ENCODE measurements at regions not wholly inside any gene's neighbourhood (a gene's known extent, or its start where the extent isn't known, plus 50 kb on each side); places are given as distances from the start of the nearest gene placed in this dataset.

- Histone ChIP-seq H3K36me3 (ENCODE audit: insufficient read depth, low read depth, low read length) (no peaks in the 10 kb centered on the region), H3K4me1 (ENCODE audit: insufficient read depth, low read length) (peaks cover 32% of the 10 kb centered on the region), H3K27me3 (ENCODE audit: insufficient read depth, low read length) (peaks cover 4% of the 10 kb centered on the region; the same call in 1 of the 2 replicates), H3K9me3 (ENCODE audit: insufficient read depth, low read depth, low read length) (no peaks in the 10 kb centered on the region), H3K27ac (ENCODE audit: low read length) (no peak overlapping the region), H3K4me3 (ENCODE audit: low read length) (no peak overlapping the region), H3K9ac (ENCODE audit: low read depth, low read length) (no peak overlapping the region)
Observed at GRCh38 chr12:62103748-62104147, 156.5 kb upstream of the USP15 start.

- Histone ChIP-seq H3K9me3 (ENCODE audit: insufficient read depth, low read depth, low read length) (no peaks in the 10 kb centered on the region), H3K27ac (ENCODE audit: low read length) (no peak overlapping the region), H3K36me3 (ENCODE audit: insufficient read depth, low read depth, low read length) (no peaks in the 10 kb centered on the region), H3K27me3 (ENCODE audit: insufficient read depth, low read length) (peaks cover 4% of the 10 kb centered on the region; the same call in 1 of the 2 replicates), H3K4me3 (ENCODE audit: low read length) (peak overlapping the region; percentile 53), H3K4me1 (ENCODE audit: insufficient read depth, low read length) (peaks cover 32% of the 10 kb centered on the region), H3K9ac (ENCODE audit: low read depth, low read length) (peak overlapping the region; percentile 6; the same call in 1 of the 2 replicates)
Observed at GRCh38 chr12:62106547-62107185, 153.5 kb upstream of the USP15 start.

- no peak overlapping the region for H3K4me3 ChIP-seq (ENCODE audit: low read length)
- peak overlapping the region; percentile 5; the same call in 1 of the 2 replicates for H3K9ac ChIP-seq (ENCODE audit: low read depth, low read length)
- H3K9me3 ChIP-seq (ENCODE audit: insufficient read depth, low read depth, low read length), result no peaks in the 10 kb centered on the region
- no peaks in the 10 kb centered on the region for H3K27me3 ChIP-seq (ENCODE audit: insufficient read depth, low read length)
- H3K4me1 ChIP-seq (ENCODE audit: insufficient read depth, low read length), result peaks cover 5% of the 10 kb centered on the region
- no peaks in the 10 kb centered on the region for H3K36me3 ChIP-seq (ENCODE audit: insufficient read depth, low read depth, low read length)
- no peak overlapping the region for H3K27ac ChIP-seq (ENCODE audit: low read length)
Observed at GRCh38 chr12:62113366-62114011, 146.7 kb upstream of the USP15 start.

GRCh38 chr12:62116986-62117385, 143.2 kb upstream of the USP15 start:
- H3K36me3 ChIP-seq (ENCODE audit: insufficient read depth, low read depth, low read length), result no peaks in the 10 kb centered on the region
- H3K27me3 ChIP-seq (ENCODE audit: insufficient read depth, low read length), result no peaks in the 10 kb centered on the region
- H3K4me3 ChIP-seq (ENCODE audit: low read length), result no peak overlapping the region
- peaks cover 5% of the 10 kb centered on the region for H3K4me1 ChIP-seq (ENCODE audit: insufficient read depth, low read length)
- no peak overlapping the region for H3K9ac ChIP-seq (ENCODE audit: low read depth, low read length)
- no peak overlapping the region for H3K27ac ChIP-seq (ENCODE audit: low read length)
- H3K9me3 ChIP-seq (ENCODE audit: insufficient read depth, low read depth, low read length), result no peaks in the 10 kb centered on the region

- Histone ChIP-seq H3K9ac (ENCODE audit: low read depth, low read length) (no peak overlapping the region), H3K9me3 (ENCODE audit: insufficient read depth, low read depth, low read length) (no peaks in the 10 kb centered on the region)
Observed at GRCh38 chr12:62123721-62124203, 136.4 kb upstream of the USP15 start.

GRCh38 chr12:62127516-62127915, 132.7 kb upstream of the USP15 start:
- Histone ChIP-seq H3K9me3 (ENCODE audit: insufficient read depth, low read depth, low read length) (no peaks in the 10 kb centered on the region), H3K27me3 (ENCODE audit: insufficient read depth, low read length) (no peaks in the 10 kb centered on the region), H3K4me1 (ENCODE audit: insufficient read depth, low read length) (no peaks in the 10 kb centered on the region)

More at GRCh38 chr12:62123721-62124203, 136.4 kb upstream of the USP15 start:
- Histone ChIP-seq H3K4me3 (ENCODE audit: low read length) (no peak overlapping the region), H3K36me3 (ENCODE audit: insufficient read depth, low read depth, low read length) (no peaks in the 10 kb centered on the region), H3K27ac (ENCODE audit: low read length) (no peak overlapping the region), H3K27me3 (ENCODE audit: insufficient read depth, low read length) (no peaks in the 10 kb centered on the region), H3K4me1 (ENCODE audit: insufficient read depth, low read length) (no peaks in the 10 kb centered on the region)

GRCh38 chr12:62128175-62128975, 131.8 kb upstream of the USP15 start:
- no peaks in the 10 kb centered on the region for H3K4me1 ChIP-seq (ENCODE audit: insufficient read depth, low read length)
- H3K9me3 ChIP-seq (ENCODE audit: insufficient read depth, low read depth, low read length), result no peaks in the 10 kb centered on the region
- H3K36me3 ChIP-seq (ENCODE audit: insufficient read depth, low read depth, low read length), result no peaks in the 10 kb centered on the region
- H3K27me3 ChIP-seq (ENCODE audit: insufficient read depth, low read length), result no peaks in the 10 kb centered on the region
- H3K4me3 ChIP-seq (ENCODE audit: low read length), result no peak overlapping the region
- no peak overlapping the region for H3K9ac ChIP-seq (ENCODE audit: low read depth, low read length)
- no peak overlapping the region for H3K27ac ChIP-seq (ENCODE audit: low read length)

More at GRCh38 chr12:62127516-62127915, 132.7 kb upstream of the USP15 start:
- no peak overlapping the region for H3K27ac ChIP-seq (ENCODE audit: low read length)
- H3K36me3 ChIP-seq (ENCODE audit: insufficient read depth, low read depth, low read length), result no peaks in the 10 kb centered on the region
- no peak overlapping the region for H3K9ac ChIP-seq (ENCODE audit: low read depth, low read length)
- H3K4me3 ChIP-seq (ENCODE audit: low read length), result no peak overlapping the region

GRCh38 chr12:62129291-62129690, 130.9 kb upstream of the USP15 start:
- Histone ChIP-seq H3K9me3 (ENCODE audit: insufficient read depth, low read depth, low read length) (no peaks in the 10 kb centered on the region), H3K27me3 (ENCODE audit: insufficient read depth, low read length) (no peaks in the 10 kb centered on the region), H3K9ac (ENCODE audit: low read depth, low read length) (no peak overlapping the region), H3K4me1 (ENCODE audit: insufficient read depth, low read length) (no peaks in the 10 kb centered on the region), H3K4me3 (ENCODE audit: low read length) (no peak overlapping the region), H3K27ac (ENCODE audit: low read length) (no peak overlapping the region), H3K36me3 (ENCODE audit: insufficient read depth, low read depth, low read length) (no peaks in the 10 kb centered on the region)

GRCh38 chr12:62130402-62130801, 129.8 kb upstream of the USP15 start:
- H3K27ac ChIP-seq (ENCODE audit: low read length), result no peak overlapping the region

GRCh38 chr12:62130834-62131552, 129.2 kb upstream of the USP15 start:
- H3K9ac ChIP-seq (ENCODE audit: low read depth, low read length), result no peak overlapping the region
- H3K4me1 ChIP-seq (ENCODE audit: insufficient read depth, low read length), result no peaks in the 10 kb centered on the region
- H3K27me3 ChIP-seq (ENCODE audit: insufficient read depth, low read length), result no peaks in the 10 kb centered on the region
- no peaks in the 10 kb centered on the region for H3K36me3 ChIP-seq (ENCODE audit: insufficient read depth, low read depth, low read length)
- no peak overlapping the region for H3K4me3 ChIP-seq (ENCODE audit: low read length)
- H3K27ac ChIP-seq (ENCODE audit: low read length), result no peak overlapping the region
- H3K9me3 ChIP-seq (ENCODE audit: insufficient read depth, low read depth, low read length), result no peaks in the 10 kb centered on the region

More at GRCh38 chr12:62130402-62130801, 129.8 kb upstream of the USP15 start:
- Histone ChIP-seq H3K27me3 (ENCODE audit: insufficient read depth, low read length) (no peaks in the 10 kb centered on the region), H3K36me3 (ENCODE audit: insufficient read depth, low read depth, low read length) (no peaks in the 10 kb centered on the region), H3K4me1 (ENCODE audit: insufficient read depth, low read length) (no peaks in the 10 kb centered on the region), H3K9me3 (ENCODE audit: insufficient read depth, low read depth, low read length) (no peaks in the 10 kb centered on the region), H3K9ac (ENCODE audit: low read depth, low read length) (no peak overlapping the region), H3K4me3 (ENCODE audit: low read length) (no peak overlapping the region)

GRCh38 chr12:62133440-62133839, 126.8 kb upstream of the USP15 start:
- Histone ChIP-seq H3K27ac (ENCODE audit: low read length) (no peak overlapping the region), H3K36me3 (ENCODE audit: insufficient read depth, low read depth, low read length) (no peaks in the 10 kb centered on the region), H3K4me3 (ENCODE audit: low read length) (no peak overlapping the region), H3K9ac (ENCODE audit: low read depth, low read length) (no peak overlapping the region), H3K4me1 (ENCODE audit: insufficient read depth, low read length) (no peaks in the 10 kb centered on the region), H3K9me3 (ENCODE audit: insufficient read depth, low read depth, low read length) (no peaks in the 10 kb centered on the region), H3K27me3 (ENCODE audit: insufficient read depth, low read length) (no peaks in the 10 kb centered on the region)

Data from iPS-20b (cell line).